Neural crest cell (in vitro differentiated cells): ENCODE measurements at regions not wholly inside any gene's neighbourhood (a gene's known extent, or its start where the extent isn't known, plus 50 kb on each side); places are given as distances from the start of the nearest gene placed in this dataset.

ENCODE experiments used
- DNase-seq: peaks from one replicate; pipeline ENCODE4 v3.0.0; 2021; ENCODE audit warnings: low read depth, mixed read lengths, low spot score
- H3K27ac Mint-ChIP-seq: one replicate; pipeline ENCODE4 v1.8.0; 2021; ENCODE audit warnings: mild to moderate bottlenecking, mixed read lengths; ENCODE audit not compliant: unreplicated experiment
- H3K27me3 Mint-ChIP-seq: 2 replicates; pipeline ENCODE4 v1.8.0; 2021; ENCODE audit warnings: low read depth, mild to moderate bottlenecking, mixed read lengths
- H3K36me3 Mint-ChIP-seq: 2 replicates; pipeline ENCODE4 v1.8.0; 2021; ENCODE audit warnings: low read depth, mild to moderate bottlenecking, mixed read lengths
- H3K4me1 Mint-ChIP-seq: 2 replicates; pipeline ENCODE4 v1.8.0; 2021; ENCODE audit warnings: mixed read lengths
- H3K4me3 Mint-ChIP-seq: one replicate; pipeline ENCODE4 v1.8.0; 2021; ENCODE audit warnings: mild to moderate bottlenecking, mixed read lengths
- H3K9me3 Mint-ChIP-seq: 2 replicates; pipeline ENCODE4 v1.8.0; 2021; ENCODE audit warnings: mixed read lengths
- CTCF ChIP-seq: fragments of 200-600 bp; sonication (generic); conservative IDR thresholded peaks from 2 replicates; pipeline ENCODE4 v1.5.0; 2021; ENCODE audit warnings: antibody characterized with exemption, mild to moderate bottlenecking

GRCh38 chrX:74023203-74023602 lies 170.7 kb upstream of the XIST start:
- no peak overlapping the region for H3K27ac Mint-ChIP-seq
- no peak overlapping the region for H3K4me3 Mint-ChIP-seq
- peaks cover 17% of the 10 kb centered on the region for H3K9me3 Mint-ChIP-seq
- peaks cover 22% of the 10 kb centered on the region for H3K36me3 Mint-ChIP-seq
- H3K4me1 Mint-ChIP-seq: no peaks in the 10 kb centered on the region
- TF ChIP-seq CTCF: no peak
- no peaks in the 10 kb centered on the region for H3K27me3 Mint-ChIP-seq
- no peak for DNase-seq

- Mint-ChIP-seq H3K27me3 (no peaks in the 10 kb centered on the region), H3K9me3 (peaks cover 11% of the 10 kb centered on the region), H3K4me3 (no peak overlapping the region), H3K27ac (no peak overlapping the region), H3K36me3 (peaks cover 16% of the 10 kb centered on the region), H3K4me1 (no peaks in the 10 kb centered on the region)
- no peak for TF ChIP-seq CTCF
- no peak for DNase-seq
Observed at GRCh38 chrX:74018253-74018652, 165.7 kb upstream of the XIST start.

- Mint-ChIP-seq H3K27ac (no peak overlapping the region), H3K9me3 (peaks cover 2% of the 10 kb centered on the region), H3K36me3 (peaks cover 7% of the 10 kb centered on the region), H3K4me1 (no peaks in the 10 kb centered on the region), H3K27me3 (no peaks in the 10 kb centered on the region), H3K4me3 (no peak overlapping the region)
- peak; percentile 96 for TF ChIP-seq CTCF
- DNase-seq: peak; percentile 67
Observed at GRCh38 chrX:74015379-74016019, 163.0 kb upstream of the XIST start.

GRCh38 chrX:74009041-74009440 lies 156.5 kb upstream of the XIST start:
- Mint-ChIP-seq H3K27me3 (no peaks in the 10 kb centered on the region), H3K9me3 (no peaks in the 10 kb centered on the region), H3K4me1 (no peaks in the 10 kb centered on the region), H3K4me3 (no peak overlapping the region), H3K27ac (no peak overlapping the region), H3K36me3 (peaks cover 17% of the 10 kb centered on the region)
- TF ChIP-seq CTCF: no peak
- no peak for DNase-seq

GRCh38 chrX:73992019-73992418 lies 139.5 kb upstream of the XIST start:
- Mint-ChIP-seq H3K27me3 (no peaks in the 10 kb centered on the region), H3K4me1 (no peaks in the 10 kb centered on the region), H3K36me3 (peaks cover 51% of the 10 kb centered on the region), H3K4me3 (no peak overlapping the region), H3K9me3 (peaks cover 18% of the 10 kb centered on the region), H3K27ac (no peak overlapping the region)
- TF ChIP-seq CTCF: no peak
- no peak for DNase-seq

GRCh38 chrX:73987166-73987565 lies 134.7 kb upstream of the XIST start:
- H3K36me3 Mint-ChIP-seq: peaks cover 35% of the 10 kb centered on the region
- no peak for TF ChIP-seq CTCF
- H3K9me3 Mint-ChIP-seq: peaks cover 8% of the 10 kb centered on the region
- no peak overlapping the region for H3K4me3 Mint-ChIP-seq
- H3K27ac Mint-ChIP-seq: no peak overlapping the region
- H3K4me1 Mint-ChIP-seq: no peaks in the 10 kb centered on the region
- H3K27me3 Mint-ChIP-seq: no peaks in the 10 kb centered on the region
- no peak for DNase-seq
